Fibroblast of the aortic adventitia (primary cell): ENCODE measurements at regions not wholly inside any gene's neighbourhood (a gene's known extent, or its start where the extent isn't known, plus 50 kb on each side); places are given as distances from the start of the nearest gene placed in this dataset.
"Not testable (repeated sequence)": the region's sequence is repeated elsewhere in the genome, so short reads cannot be mapped to it uniquely, and the experiment has no call there.

Experiments used
- DNase-seq: peaks from one replicate; pipeline ENCODE4 v3.0.0-alpha.2; 2010; ENCODE audit warnings: low read depth
- H3K4me3 ChIP-seq: 2 replicates; pipeline ENCODE4 v1.5.1; 2011; ENCODE audit warnings: low read depth, mild to moderate bottlenecking, control low read depth, low read length, moderate library complexity
- TF ChIP-seq, protein P1 (sequence below): IDR thresholded peaks from 2 replicates; pipeline ENCODE4 v1.5.1; 2011; ENCODE audit warnings: mild to moderate bottlenecking, low read length, control low read depth, inconsistent platforms; ENCODE audit not compliant: insufficient read depth

- DNase-seq, result no peak
- no peak overlapping the region for H3K4me3 ChIP-seq
- TF ChIP-seq, protein P1, sequence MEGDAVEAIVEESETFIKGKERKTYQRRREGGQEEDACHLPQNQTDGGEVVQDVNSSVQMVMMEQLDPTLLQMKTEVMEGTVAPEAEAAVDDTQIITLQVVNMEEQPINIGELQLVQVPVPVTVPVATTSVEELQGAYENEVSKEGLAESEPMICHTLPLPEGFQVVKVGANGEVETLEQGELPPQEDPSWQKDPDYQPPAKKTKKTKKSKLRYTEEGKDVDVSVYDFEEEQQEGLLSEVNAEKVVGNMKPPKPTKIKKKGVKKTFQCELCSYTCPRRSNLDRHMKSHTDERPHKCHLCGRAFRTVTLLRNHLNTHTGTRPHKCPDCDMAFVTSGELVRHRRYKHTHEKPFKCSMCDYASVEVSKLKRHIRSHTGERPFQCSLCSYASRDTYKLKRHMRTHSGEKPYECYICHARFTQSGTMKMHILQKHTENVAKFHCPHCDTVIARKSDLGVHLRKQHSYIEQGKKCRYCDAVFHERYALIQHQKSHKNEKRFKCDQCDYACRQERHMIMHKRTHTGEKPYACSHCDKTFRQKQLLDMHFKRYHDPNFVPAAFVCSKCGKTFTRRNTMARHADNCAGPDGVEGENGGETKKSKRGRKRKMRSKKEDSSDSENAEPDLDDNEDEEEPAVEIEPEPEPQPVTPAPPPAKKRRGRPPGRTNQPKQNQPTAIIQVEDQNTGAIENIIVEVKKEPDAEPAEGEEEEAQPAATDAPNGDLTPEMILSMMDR, result no peak
Observed at GRCh38 chr6:67451874-67452273, 1183.2 kb upstream of the ADGRB3 start.

- H3K4me3 ChIP-seq, result no peak overlapping the region
- no peak for DNase-seq
- TF ChIP-seq, protein P1, result no peak
Observed at GRCh38 chr6:67450641-67451040, 1184.4 kb upstream of the ADGRB3 start.

DNA sequence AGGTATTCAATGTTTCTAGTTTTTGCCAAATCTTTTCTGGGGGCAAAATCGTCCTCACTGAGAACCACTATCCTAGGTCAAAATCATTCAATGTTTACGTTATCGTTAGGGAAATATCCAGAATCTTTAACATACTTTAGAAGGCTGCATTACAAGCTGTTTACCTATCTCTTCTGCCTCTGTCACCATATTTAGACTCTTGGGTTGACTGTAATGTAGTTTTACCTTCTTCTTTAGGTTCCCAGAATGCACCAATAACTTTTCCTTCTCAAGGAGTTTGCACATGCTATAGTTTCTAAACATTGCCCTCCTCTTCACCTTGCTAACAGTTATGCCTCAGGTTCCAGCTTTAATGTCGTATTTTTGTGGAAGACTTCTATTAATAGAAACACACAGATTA lies 1185.5 kb upstream of the ADGRB3 start:
- no peak for DNase-seq
- no peak overlapping the region for H3K4me3 ChIP-seq
- TF ChIP-seq, protein P1, result no peak

DNA sequence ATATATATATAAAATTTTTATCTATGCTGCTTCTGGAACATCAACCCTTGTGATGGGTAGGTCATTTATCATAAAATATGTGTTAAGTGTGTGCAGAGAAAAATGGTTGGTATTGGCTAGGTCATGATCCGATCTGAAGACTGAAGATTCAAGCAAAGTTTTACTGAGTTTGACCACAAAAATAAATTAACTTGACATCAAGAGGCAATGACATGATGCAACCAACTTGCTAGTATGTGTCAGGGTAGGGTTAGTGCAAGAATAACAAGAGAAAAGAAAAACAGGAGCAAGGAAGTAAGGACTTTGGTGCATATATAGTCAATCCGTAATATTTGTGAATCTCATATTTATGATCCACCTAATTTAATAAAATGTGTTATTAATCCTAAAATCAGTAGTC lies 1202.0 kb upstream of the ADGRB3 start:
- TF ChIP-seq, protein P1, result no peak
- no peak for DNase-seq
- no peak overlapping the region for H3K4me3 ChIP-seq

DNA sequence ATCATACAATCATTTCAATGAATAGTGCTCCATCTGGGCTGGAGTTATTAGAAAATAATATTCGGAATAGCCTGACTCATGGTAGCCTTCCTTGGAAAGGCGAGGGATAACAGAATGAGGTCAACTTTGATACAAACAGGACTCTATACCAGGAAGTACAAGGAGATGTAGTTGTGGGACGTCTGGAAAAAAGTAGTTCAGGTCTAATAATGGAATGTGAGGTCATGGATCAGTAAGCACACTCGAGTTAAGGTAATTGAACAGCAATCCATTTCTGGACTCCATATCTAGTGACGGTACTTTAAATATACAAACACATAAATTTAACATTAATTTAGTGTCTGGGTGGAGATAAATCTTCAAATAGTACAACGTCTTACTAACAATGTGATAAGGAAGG lies 1204.0 kb upstream of the ADGRB3 start:
- DNase-seq, result no peak
- TF ChIP-seq, protein P1, result no peak
- H3K4me3 ChIP-seq, result no peak overlapping the region

DNA sequence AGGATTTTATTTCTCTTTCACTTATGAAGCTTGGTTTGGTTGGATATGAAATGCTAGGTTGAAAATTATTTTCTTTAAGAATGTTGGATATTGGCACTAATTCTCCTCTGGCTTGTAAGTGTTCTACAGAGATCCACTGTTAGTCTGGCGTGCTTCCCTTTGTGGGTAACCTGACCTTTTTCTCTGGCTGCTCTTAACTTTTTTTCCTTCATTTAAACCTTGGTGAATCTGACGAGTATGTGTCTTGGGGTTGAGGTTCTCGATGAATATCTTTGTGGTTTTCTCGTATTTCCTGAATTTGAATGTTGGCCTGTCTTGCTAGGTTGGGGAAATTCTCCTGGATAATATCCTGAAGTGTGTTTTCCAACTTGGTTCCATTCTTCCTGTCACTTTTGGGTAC lies 1208.4 kb upstream of the ADGRB3 start:
- not testable (repeated sequence) for DNase-seq, H3K4me3 ChIP-seq

DNA sequence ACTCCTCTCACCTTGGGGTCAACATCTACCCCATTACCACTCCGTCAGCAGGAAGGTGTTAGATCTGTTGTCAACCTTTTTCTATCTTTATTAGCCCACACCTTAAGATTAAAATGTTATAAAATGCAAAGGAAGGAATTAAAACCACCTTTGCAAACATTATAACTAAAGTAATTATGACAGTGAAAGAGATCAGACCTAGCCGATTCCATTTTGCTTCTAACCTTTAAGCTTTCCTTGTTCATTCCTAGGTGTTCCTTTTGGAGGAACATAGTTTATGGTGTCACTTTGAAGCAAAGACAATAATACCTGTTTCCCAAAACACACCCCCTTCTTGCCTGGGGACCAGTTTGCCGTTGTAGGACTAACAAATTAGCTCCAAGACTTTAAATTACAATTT lies 1223.0 kb upstream of the ADGRB3 start:
- TF ChIP-seq, protein P1, result no peak
- no peak overlapping the region for H3K4me3 ChIP-seq
- DNase-seq, result no peak
